Panc1 (cell line): ENCODE measurements at regions not wholly inside any gene's neighbourhood (a gene's known extent, or its start where the extent isn't known, plus 50 kb on each side); places are given as distances from the start of the nearest gene placed in this dataset.

Source experiments
- ATAC-seq: fragments of 200-7000 bp; cut with Tn5 transposase; 2 replicates; pipeline ENCODE4 v1.9.1; 2020; ENCODE audit warnings: mild to moderate bottlenecking, moderate library complexity
- BruUV-seq: library from RNA; stranded (reverse); fragments of 400-500 nt; replicated peaks from 2 replicates; lab custom pipeline; 2021; lab: Mats Ljungman, UMichigan
- CTCF ChIA-PET: fragments of 300-600 bp; sonication (Branson Sonifier 250); formaldehyde crosslinking; loops from one replicate; lab custom pipeline; 2022; ENCODE audit warnings: antibody characterized with exemption; lab: Charles Lee
- POLR2A ChIA-PET: fragments of 300-600 bp; sonication (Branson Sonifier 250); formaldehyde crosslinking; loops from one replicate; lab custom pipeline; 2022; ENCODE audit warnings: antibody characterized with exemption; lab: Charles Lee
- DNase-seq: peaks from one replicate; pipeline ENCODE4 v3.0.0-alpha.2; 2010; ENCODE audit warnings: low read depth, low spot score
- H3K27ac ChIP-seq: 2 replicates; pipeline ENCODE4 v1.5.1; 2011; ENCODE audit warnings: mild to moderate bottlenecking, low read length, inconsistent platforms
- H3K27me3 ChIP-seq: fragments of 200-500 bp; sonication (Bioruptor generic); 2 replicates; pipeline ENCODE4 v1.6.0; 2014; ENCODE audit warnings: low read length, inconsistent platforms; ENCODE audit not compliant: control insufficient read depth, insufficient read depth
- H3K36me3 ChIP-seq: fragments of 200-500 bp; sonication (Bioruptor generic); 2 replicates; pipeline ENCODE4 v1.5.1; 2014; ENCODE audit warnings: inconsistent platforms, mild to moderate bottlenecking, low read length, moderate library complexity; ENCODE audit not compliant: control insufficient read depth, insufficient read depth
- H3K4me1 ChIP-seq: 2 replicates; pipeline ENCODE4 v1.5.1; 2011; ENCODE audit warnings: inconsistent platforms, mild to moderate bottlenecking, low read length, moderate library complexity; ENCODE audit not compliant: control insufficient read depth, insufficient read depth
- H3K4me3 ChIP-seq, 2 experiments: 2 replicates each; pipeline ENCODE4 v1.5.1; 2011 to 2012; ENCODE audit warnings: low read depth in 2 of 2, low read length in 2 of 2, mild to moderate bottlenecking in 2 of 2, inconsistent platforms in 1 of 2, moderate library complexity in 1 of 2
- H3K9me3 ChIP-seq: fragments of 200-500 bp; sonication (Bioruptor generic); 2 replicates; pipeline ENCODE4 v1.5.1; 2014; ENCODE audit warnings: low read depth, mild to moderate bottlenecking, inconsistent platforms, low read length, moderate library complexity; ENCODE audit not compliant: control insufficient read depth, insufficient read depth
- POLR2AphosphoS5 ChIP-seq: IDR thresholded peaks from 2 replicates; pipeline ENCODE4 v1.6.1; 2012; ENCODE audit warnings: mild to moderate bottlenecking, low read depth, low read length, moderate library complexity
- SIN3A ChIP-seq: IDR thresholded peaks from 2 replicates; pipeline ENCODE4 v1.6.1; 2012; ENCODE audit warnings: low read depth, mild to moderate bottlenecking, low read length, moderate library complexity, borderline replicate concordance; ENCODE audit not compliant: insufficient read depth
- TCF7L2 ChIP-seq: IDR thresholded peaks from 2 replicates; pipeline ENCODE4 v1.6.1; 2011; ENCODE audit warnings: mild to moderate bottlenecking, low read depth, low read length, inconsistent platforms
- in situ Hi-C: cut with HindIII; loops from 2 replicates; pipeline ENCODE4 v1.10.0; 2016; ENCODE audit warnings: low sequenced_read_pairs, low pct_unique_long_range_greater_than_20kb
- intact Hi-C: fragments of 100-400 bp; cut with micrococcal nuclease; formaldehyde crosslinking; loops from one replicate; pipeline ENCODE4 v1.10.0; 2022; ENCODE audit not compliant: unreplicated experiment
- TF ChIP-seq, protein P1 (sequence below), 2 experiments: IDR thresholded peaks; 2 replicates each; pipeline ENCODE4 v1.6.1; 2011 to 2012; ENCODE audit warnings: low read depth in 2 of 2, control low read depth in 1 of 2, low read length in 1 of 2, mild to moderate bottlenecking in 1 of 2, moderate library complexity in 1 of 2; ENCODE audit not compliant: insufficient read depth in 1 of 2
- TF ChIP-seq, protein P2 (sequence below): fragments of 450-650 bp; IDR thresholded peaks from 2 replicates; pipeline ENCODE4 v1.5.1; 2017; ENCODE audit warnings: mild to moderate bottlenecking

DNA sequence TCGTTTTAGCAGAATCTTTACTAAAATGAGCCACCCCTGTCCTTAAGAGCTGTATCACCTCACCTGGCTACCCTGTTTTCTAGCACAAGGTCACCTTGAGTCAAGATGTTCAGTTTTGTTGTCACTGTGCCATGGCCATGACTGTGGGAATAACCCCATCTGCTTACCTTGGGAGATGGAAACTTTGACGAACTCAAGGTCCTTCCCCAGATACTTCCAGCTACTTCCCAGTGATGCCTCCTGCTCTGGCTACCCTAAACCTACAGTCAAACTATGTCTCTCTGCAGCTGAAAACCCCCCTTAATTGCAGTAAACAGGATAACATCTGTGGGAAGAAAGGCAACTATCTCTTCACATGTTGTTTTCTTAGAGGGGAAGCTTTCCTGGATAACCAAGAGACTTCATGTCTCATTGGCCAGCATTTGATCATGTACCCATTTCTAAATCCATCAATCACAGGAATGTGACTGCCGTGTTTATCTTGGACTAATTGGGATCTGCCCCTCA lies 89.5 kb upstream of the C1orf21 start:
- CTCF ChIA-PET, result no interaction called here
- intact Hi-C loops (no loop called here), in situ Hi-C loops (no loop called here)
- H3K4me3 ChIP-seq, result no peak overlapping the region
- no peaks in the 10 kb centered on the region for H3K27me3 ChIP-seq
- no peak for DNase-seq
- no peaks in the 10 kb centered on the region for H3K36me3 ChIP-seq
- TF ChIP-seq, protein P1, sequence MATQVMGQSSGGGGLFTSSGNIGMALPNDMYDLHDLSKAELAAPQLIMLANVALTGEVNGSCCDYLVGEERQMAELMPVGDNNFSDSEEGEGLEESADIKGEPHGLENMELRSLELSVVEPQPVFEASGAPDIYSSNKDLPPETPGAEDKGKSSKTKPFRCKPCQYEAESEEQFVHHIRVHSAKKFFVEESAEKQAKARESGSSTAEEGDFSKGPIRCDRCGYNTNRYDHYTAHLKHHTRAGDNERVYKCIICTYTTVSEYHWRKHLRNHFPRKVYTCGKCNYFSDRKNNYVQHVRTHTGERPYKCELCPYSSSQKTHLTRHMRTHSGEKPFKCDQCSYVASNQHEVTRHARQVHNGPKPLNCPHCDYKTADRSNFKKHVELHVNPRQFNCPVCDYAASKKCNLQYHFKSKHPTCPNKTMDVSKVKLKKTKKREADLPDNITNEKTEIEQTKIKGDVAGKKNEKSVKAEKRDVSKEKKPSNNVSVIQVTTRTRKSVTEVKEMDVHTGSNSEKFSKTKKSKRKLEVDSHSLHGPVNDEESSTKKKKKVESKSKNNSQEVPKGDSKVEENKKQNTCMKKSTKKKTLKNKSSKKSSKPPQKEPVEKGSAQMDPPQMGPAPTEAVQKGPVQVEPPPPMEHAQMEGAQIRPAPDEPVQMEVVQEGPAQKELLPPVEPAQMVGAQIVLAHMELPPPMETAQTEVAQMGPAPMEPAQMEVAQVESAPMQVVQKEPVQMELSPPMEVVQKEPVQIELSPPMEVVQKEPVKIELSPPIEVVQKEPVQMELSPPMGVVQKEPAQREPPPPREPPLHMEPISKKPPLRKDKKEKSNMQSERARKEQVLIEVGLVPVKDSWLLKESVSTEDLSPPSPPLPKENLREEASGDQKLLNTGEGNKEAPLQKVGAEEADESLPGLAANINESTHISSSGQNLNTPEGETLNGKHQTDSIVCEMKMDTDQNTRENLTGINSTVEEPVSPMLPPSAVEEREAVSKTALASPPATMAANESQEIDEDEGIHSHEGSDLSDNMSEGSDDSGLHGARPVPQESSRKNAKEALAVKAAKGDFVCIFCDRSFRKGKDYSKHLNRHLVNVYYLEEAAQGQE (IDR thresholded peaks at IDR 0.05; ENCODE audit: insufficient read depth in 1 of 2, low read depth in 2 of 2, low read length in 1 of 2), result no peak
- TF ChIP-seq TCF7L2 (no peak), POLR2AphosphoS5 (no peak), SIN3A (no peak)
- TF ChIP-seq, protein P2, sequence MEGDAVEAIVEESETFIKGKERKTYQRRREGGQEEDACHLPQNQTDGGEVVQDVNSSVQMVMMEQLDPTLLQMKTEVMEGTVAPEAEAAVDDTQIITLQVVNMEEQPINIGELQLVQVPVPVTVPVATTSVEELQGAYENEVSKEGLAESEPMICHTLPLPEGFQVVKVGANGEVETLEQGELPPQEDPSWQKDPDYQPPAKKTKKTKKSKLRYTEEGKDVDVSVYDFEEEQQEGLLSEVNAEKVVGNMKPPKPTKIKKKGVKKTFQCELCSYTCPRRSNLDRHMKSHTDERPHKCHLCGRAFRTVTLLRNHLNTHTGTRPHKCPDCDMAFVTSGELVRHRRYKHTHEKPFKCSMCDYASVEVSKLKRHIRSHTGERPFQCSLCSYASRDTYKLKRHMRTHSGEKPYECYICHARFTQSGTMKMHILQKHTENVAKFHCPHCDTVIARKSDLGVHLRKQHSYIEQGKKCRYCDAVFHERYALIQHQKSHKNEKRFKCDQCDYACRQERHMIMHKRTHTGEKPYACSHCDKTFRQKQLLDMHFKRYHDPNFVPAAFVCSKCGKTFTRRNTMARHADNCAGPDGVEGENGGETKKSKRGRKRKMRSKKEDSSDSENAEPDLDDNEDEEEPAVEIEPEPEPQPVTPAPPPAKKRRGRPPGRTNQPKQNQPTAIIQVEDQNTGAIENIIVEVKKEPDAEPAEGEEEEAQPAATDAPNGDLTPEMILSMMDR, result no peak
- ATAC-seq, result no peak
- no TSS peak for BruUV-seq
- no peak overlapping the region for H3K27ac ChIP-seq
- no peaks in the 10 kb centered on the region for H3K4me1 ChIP-seq
- H3K9me3 ChIP-seq, result no peaks in the 10 kb centered on the region
- POLR2A ChIA-PET, result no interaction called here

DNA sequence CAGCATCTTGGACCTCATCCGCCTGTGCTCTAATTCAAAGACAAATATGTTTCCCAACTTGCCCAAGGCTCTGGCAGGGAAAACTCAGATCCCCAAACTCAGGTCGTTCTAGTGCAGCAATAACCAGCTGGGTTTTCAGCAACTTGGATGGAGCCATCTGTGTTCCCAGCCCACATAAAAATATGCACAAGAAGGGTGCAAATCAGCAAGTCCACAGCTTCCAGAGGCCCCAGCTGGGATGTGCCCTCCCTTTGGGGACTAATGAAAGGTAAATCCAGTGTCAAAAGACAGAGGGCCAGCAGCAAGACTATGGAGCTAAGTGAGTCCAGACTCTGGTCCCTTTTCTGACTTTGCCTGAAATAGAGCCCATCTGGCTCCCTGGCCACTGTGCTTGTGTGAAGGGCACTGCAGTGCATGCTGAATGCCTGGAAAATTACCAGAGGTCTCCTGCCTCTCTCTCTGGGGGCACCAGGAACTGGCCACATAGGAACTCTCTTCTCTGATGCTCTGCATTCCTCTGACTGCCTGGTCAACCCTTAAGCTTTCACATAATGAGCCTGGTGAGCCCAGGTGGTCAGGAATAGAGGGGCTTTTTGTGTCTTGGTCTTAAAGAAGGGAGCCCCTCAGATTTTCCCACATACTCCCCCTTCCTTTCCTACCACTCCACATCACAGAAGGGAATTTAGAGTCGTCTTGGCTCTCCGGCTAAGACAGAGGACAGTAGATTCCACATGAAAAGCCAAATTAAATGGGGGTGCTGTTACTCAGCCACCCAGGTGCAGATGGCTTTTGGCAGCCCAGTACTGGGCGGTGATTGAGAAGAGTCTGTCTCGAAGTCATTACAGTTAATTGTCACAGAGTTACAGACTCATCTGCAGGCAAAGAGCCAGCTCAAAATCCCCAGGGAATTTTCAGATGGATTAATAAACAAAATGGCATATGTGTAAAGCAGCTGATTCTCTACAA lies 88.1 kb upstream of the C1orf21 start:
- Histone ChIP-seq H3K4me1 (no peaks in the 10 kb centered on the region), H3K36me3 (no peaks in the 10 kb centered on the region), H3K27me3 (no peaks in the 10 kb centered on the region), H3K4me3 (no peak overlapping the region), H3K27ac (no peak overlapping the region), H3K9me3 (no peaks in the 10 kb centered on the region)
- BruUV-seq, result no TSS peak
- TF ChIP-seq, protein P2, result no peak
- no peak for TF ChIP-seq POLR2AphosphoS5
- TF ChIP-seq SIN3A, result no peak
- TF ChIP-seq, protein P1 (IDR thresholded peaks at IDR 0.05; ENCODE audit: insufficient read depth in 1 of 2, low read depth in 2 of 2, low read length in 1 of 2), result no peak
- no peak for TF ChIP-seq TCF7L2
- in situ Hi-C loops, result no loop called here
- ATAC-seq, result no peak
- no peak for DNase-seq
- POLR2A ChIA-PET, result no interaction called here
- CTCF ChIA-PET, result no interaction called here
- intact Hi-C loops, result no loop called here
